NCI-H2081 treated with DMSO at 0.1 percent for 48 hours (cell line): ENCODE measurements at regions not wholly inside any gene's neighbourhood (a gene's known extent, or its start where the extent isn't known, plus 50 kb on each side); places are given as distances from the start of the nearest gene placed in this dataset.

Source experiments
- DNase-seq: peaks from one replicate; lab custom pipeline; 2025; lab: John Stamatoyannopoulos, UW

GRCh38 chr13:80585531-80585930 is 244.6 kb upstream of the SPRY2 start:
- no peak for DNase-seq

GRCh38 chr13:80584785-80585184 is 243.9 kb upstream of the SPRY2 start:
- no peak for DNase-seq

GRCh38 chr13:80584306-80584705 is 243.4 kb upstream of the SPRY2 start:
- DNase-seq = no peak

- no peak for DNase-seq
Observed at GRCh38 chr13:80577926-80578670, 237.2 kb upstream of the SPRY2 start.

- DNase-seq = no peak
Observed at GRCh38 chr13:80577285-80577684, 236.4 kb upstream of the SPRY2 start.

GRCh38 chr13:80574113-80574850 is 233.4 kb upstream of the SPRY2 start:
- DNase-seq = no peak

GRCh38 chr13:80572923-80573316 is 232.0 kb upstream of the SPRY2 start:
- no peak for DNase-seq

- no peak for DNase-seq
Observed at GRCh38 chr13:80572308-80572922, 231.5 kb upstream of the SPRY2 start.

GRCh38 chr13:80571346-80572307 is 230.7 kb upstream of the SPRY2 start:
- DNase-seq = no peak

- no peak for DNase-seq
Observed at GRCh38 chr13:80563439-80563838, 222.5 kb upstream of the SPRY2 start.

- peak; percentile 78 for DNase-seq
Observed at GRCh38 chr13:80562433-80563156, 221.7 kb upstream of the SPRY2 start.

- DNase-seq = no peak
Observed at GRCh38 chr13:80560609-80561008, 219.7 kb upstream of the SPRY2 start.

GRCh38 chr13:80559944-80560343 is 219.0 kb upstream of the SPRY2 start:
- DNase-seq = no peak

GRCh38 chr13:80558074-80558473 is 217.1 kb upstream of the SPRY2 start:
- DNase-seq = no peak

- DNase-seq = no peak
Observed at GRCh38 chr13:80555796-80556678, 215.1 kb upstream of the SPRY2 start.

GRCh38 chr13:80552851-80553440 is 212.0 kb upstream of the SPRY2 start:
- DNase-seq = no peak

GRCh38 chr13:80551650-80552497 is 210.9 kb upstream of the SPRY2 start:
- no peak for DNase-seq

- DNase-seq = no peak
Observed at GRCh38 chr13:80550971-80551441, 210.1 kb upstream of the SPRY2 start.

GRCh38 chr13:80548915-80549314 is 208.0 kb upstream of the SPRY2 start:
- DNase-seq = no peak
